PC-9 (cell line): ENCODE measurements at regions not wholly inside any gene's neighbourhood (a gene's known extent, or its start where the extent isn't known, plus 50 kb on each side); places are given as distances from the start of the nearest gene placed in this dataset.

ENCODE experiments used
- BruUV-seq: library from RNA; stranded (reverse); fragments of 400-500 nt; replicated peaks from 2 replicates; lab custom pipeline; 2021; lab: Mats Ljungman, UMichigan
- CTCF ChIA-PET: fragments of 300-600 bp; sonication (Branson Sonifier 250); formaldehyde crosslinking; loops from one replicate; lab custom pipeline; 2022; ENCODE audit warnings: antibody characterized with exemption; lab: Charles Lee
- POLR2A ChIA-PET: fragments of 300-600 bp; sonication (Branson Sonifier 250); formaldehyde crosslinking; loops from one replicate; lab custom pipeline; 2022; ENCODE audit warnings: antibody characterized with exemption; ENCODE audit not compliant: unreplicated experiment; lab: Charles Lee
- DNase-seq, 2 experiments: peaks; one replicate each; pipeline versions ENCODE4 v3.0.0 to v3.0.0-alpha.2; 2015 to 2022; ENCODE audit warnings: mixed read lengths in 1 of 2
- H2AFZ ChIP-seq: fragments of 200-600 bp; sonication (generic); 2 replicates; pipeline ENCODE4 v1.8.1; 2017; ENCODE audit warnings: antibody characterized with exemption
- H3F3A ChIP-seq: fragments of 200-600 bp; sonication (generic); 2 replicates; pipeline ENCODE4 v1.8.1; 2017; ENCODE audit warnings: antibody characterized with exemption, mild to moderate bottlenecking, low read depth; ENCODE audit not compliant: insufficient read depth
- H3K27ac ChIP-seq: fragments of 200-600 bp; sonication (generic); 2 replicates; pipeline ENCODE4 v1.6.1; 2016; ENCODE audit warnings: mixed run types
- H3K27me3 ChIP-seq: fragments of 200-600 bp; sonication (generic); 2 replicates; pipeline ENCODE4 v1.6.1; 2016; ENCODE audit warnings: low read depth, mixed run types; ENCODE audit not compliant: insufficient read depth
- H3K36me3 ChIP-seq: fragments of 200-600 bp; sonication (generic); 2 replicates; pipeline ENCODE4 v1.6.1; 2016; ENCODE audit warnings: low read depth, mixed run types
- H3K4me1 ChIP-seq: fragments of 200-600 bp; sonication (generic); replicated peaks from 2 replicates; pipeline ENCODE4 v1.6.1; 2016; ENCODE audit warnings: mixed run types; ENCODE audit not compliant: insufficient read depth
- H3K4me2 ChIP-seq: fragments of 200-600 bp; sonication (generic); 2 replicates; pipeline ENCODE4 v1.6.1; 2017; ENCODE audit warnings: mixed run types
- H3K4me3 ChIP-seq: fragments of 200-600 bp; sonication (generic); 2 replicates; pipeline ENCODE4 v1.6.1; 2016; ENCODE audit warnings: mixed run types
- H3K79me2 ChIP-seq: fragments of 200-600 bp; sonication (generic); 2 replicates; pipeline ENCODE4 v1.6.1; 2017; ENCODE audit warnings: low read depth, mixed run types
- H3K9me2 ChIP-seq: fragments of 200-600 bp; sonication (generic); 2 replicates; pipeline ENCODE4 v1.8.1; 2017; ENCODE audit warnings: mild to moderate bottlenecking; ENCODE audit not compliant: insufficient read depth
- H3K9me3 ChIP-seq: fragments of 200-600 bp; sonication (generic); 2 replicates; pipeline ENCODE4 v1.8.1; 2016; ENCODE audit warnings: low read depth; ENCODE audit not compliant: insufficient read depth
- H4K20me1 ChIP-seq: fragments of 200-600 bp; sonication (generic); 2 replicates; pipeline ENCODE4 v1.8.1; 2017; ENCODE audit not compliant: insufficient read depth
- CTCF ChIP-seq: fragments of 200-600 bp; sonication (generic); conservative IDR thresholded peaks from 2 replicates; pipeline ENCODE4 v1.6.1; 2017; ENCODE audit warnings: mixed run types, antibody characterized with exemption, mild to moderate bottlenecking, moderate library complexity
- EZH2 ChIP-seq: fragments of 200-600 bp; sonication (generic); IDR thresholded peaks from 2 replicates; pipeline ENCODE4 v1.8.0; 2017; ENCODE audit warnings: antibody characterized with exemption, low read depth
- intact Hi-C: fragments of 100-400 bp; cut with micrococcal nuclease; formaldehyde crosslinking; loops from one replicate; pipeline ENCODE4 v1.10.0; 2022; ENCODE audit not compliant: unreplicated experiment

- TF ChIP-seq CTCF (no peak), EZH2 (no peak)
- Histone ChIP-seq H3K4me3 (no peak overlapping the region), H3K27me3 (peaks cover 46% of the 10 kb centered on the region), H3F3A (no peaks in the 10 kb centered on the region), H3K79me2 (no peaks in the 10 kb centered on the region), H3K27ac (no peak overlapping the region), H3K36me3 (no peaks in the 10 kb centered on the region), H4K20me1 (no peaks in the 10 kb centered on the region), H3K4me2 (no peak overlapping the region), H3K9me3 (no peaks in the 10 kb centered on the region), H3K4me1 (no peaks in the 10 kb centered on the region), H2AFZ (no peak overlapping the region), H3K9me2 (no peaks in the 10 kb centered on the region)
- DNase-seq, result no peak
- ChIA-PET POLR2A (no interaction called here), CTCF (no interaction called here)
- intact Hi-C loops, result no loop called here
- BruUV-seq, result no TSS peak
These were observed 622.3 kb upstream of the CADM1 start for GRCh38 chr11:116126562-116126961.

GRCh38 chr11:116124922-116125714 lies 620.9 kb upstream of the CADM1 start:
- Histone ChIP-seq H3K27me3 (peaks cover 33% of the 10 kb centered on the region), H3F3A (no peaks in the 10 kb centered on the region), H3K4me2 (no peak overlapping the region), H3K4me1 (no peaks in the 10 kb centered on the region), H3K79me2 (no peaks in the 10 kb centered on the region), H3K9me2 (no peaks in the 10 kb centered on the region), H3K36me3 (no peaks in the 10 kb centered on the region), H4K20me1 (no peaks in the 10 kb centered on the region), H2AFZ (no peak overlapping the region), H3K27ac (no peak overlapping the region), H3K4me3 (no peak overlapping the region), H3K9me3 (no peaks in the 10 kb centered on the region)
- POLR2A ChIA-PET, result no interaction called here
- TF ChIP-seq EZH2, result no peak
- TF ChIP-seq CTCF, result no peak
- intact Hi-C loops, result no loop called here
- DNase-seq, result no peak
- CTCF ChIA-PET, result no interaction called here
- no TSS peak for BruUV-seq

DNA sequence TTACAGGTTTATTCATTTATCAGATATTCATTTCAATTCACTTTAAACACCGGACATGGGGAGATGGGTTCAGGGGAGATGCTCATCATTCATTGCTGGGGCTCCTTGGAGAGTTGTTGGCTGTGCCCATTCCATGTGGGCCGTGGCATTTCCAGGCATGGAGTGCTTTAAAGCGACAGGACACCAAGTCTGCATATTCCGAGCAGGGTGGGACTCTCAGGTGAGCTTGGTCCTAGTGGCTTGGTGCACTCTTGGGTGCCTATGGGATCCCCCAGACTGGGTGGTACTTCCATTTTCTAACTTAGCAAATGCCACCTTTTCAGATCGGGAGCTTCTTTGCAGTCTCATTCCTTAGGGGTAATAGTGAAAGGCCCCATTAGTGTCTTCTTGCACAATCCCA lies 619.5 kb upstream of the CADM1 start:
- BruUV-seq, result no TSS peak

More for the DNA sequence above, 619.5 kb upstream of the CADM1 start:
- no peaks in the 10 kb centered on the region for H4K20me1 ChIP-seq
- ChIA-PET POLR2A (no interaction called here), CTCF (no interaction called here)
- peaks cover 22% of the 10 kb centered on the region; the same call in 1 of the 2 replicates for H3K27me3 ChIP-seq
- no peaks in the 10 kb centered on the region for H3K36me3 ChIP-seq
- H3K79me2 ChIP-seq, result no peaks in the 10 kb centered on the region
- no peak for DNase-seq
- H2AFZ ChIP-seq, result no peak overlapping the region
- TF ChIP-seq EZH2 (no peak), CTCF (no peak)
- H3K4me2 ChIP-seq, result no peak overlapping the region
- H3K4me1 ChIP-seq, result no peaks in the 10 kb centered on the region
- intact Hi-C loops, result no loop called here
- H3K27ac ChIP-seq, result no peak overlapping the region
- no peaks in the 10 kb centered on the region for H3F3A ChIP-seq
- no peaks in the 10 kb centered on the region for H3K9me3 ChIP-seq
- H3K4me3 ChIP-seq, result no peak overlapping the region
- H3K9me2 ChIP-seq, result no peaks in the 10 kb centered on the region
